NB4 (cell line): ENCODE measurements at regions not wholly inside any gene's neighbourhood (a gene's known extent, or its start where the extent isn't known, plus 50 kb on each side); places are given as distances from the start of the nearest gene placed in this dataset.

Experiments
- DNase-seq: peaks from one replicate; pipeline ENCODE4 v3.0.0; 2010; ENCODE audit warnings: low read depth
- H3K4me3 ChIP-seq: one replicate; pipeline ENCODE4 v1.5.1; 2011; ENCODE audit warnings: mild to moderate bottlenecking, low read depth, low read length, moderate library complexity
- MYC ChIP-seq: IDR thresholded peaks from 2 replicates; pipeline ENCODE4 v1.6.1; 2011; ENCODE audit warnings: low read depth, low read length
- POLR2A ChIP-seq: IDR thresholded peaks from 2 replicates; pipeline ENCODE4 v1.6.1; 2011; ENCODE audit warnings: mild to moderate bottlenecking; ENCODE audit not compliant: insufficient read length; ENCODE audit errors: extremely low read depth
- TF ChIP-seq, protein P1 (sequence below): IDR thresholded peaks from 2 replicates; pipeline ENCODE4 v1.6.1; 2011; ENCODE audit warnings: low read depth, low read length
- TF ChIP-seq, protein P2 (sequence below): IDR thresholded peaks from one replicate; pipeline ENCODE4 v1.5.1; 2012; ENCODE audit warnings: low read depth, low read length

DNA sequence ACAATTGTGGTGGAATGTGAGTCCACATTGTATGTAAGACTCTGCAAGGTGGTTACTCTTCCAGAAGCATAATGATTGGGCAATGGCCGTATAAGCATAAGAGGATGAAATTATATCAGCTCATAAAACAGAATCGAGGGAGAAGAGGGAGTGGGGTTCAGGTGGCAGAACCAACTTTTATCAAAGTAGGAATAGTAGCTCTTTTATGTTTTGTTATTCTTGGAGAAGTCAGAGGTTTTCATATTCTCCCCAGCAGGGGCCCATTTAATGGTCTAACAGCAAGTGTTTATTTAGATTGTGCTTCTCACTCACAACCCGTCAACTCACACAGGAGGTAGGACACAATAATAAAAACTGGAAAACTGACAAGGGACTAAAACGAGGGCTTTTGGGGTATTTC is 291.3 kb upstream of the CD180 start:
- DNase-seq = no peak
- TF ChIP-seq MYC (no peak), POLR2A (no peak)
- TF ChIP-seq, protein P1, sequence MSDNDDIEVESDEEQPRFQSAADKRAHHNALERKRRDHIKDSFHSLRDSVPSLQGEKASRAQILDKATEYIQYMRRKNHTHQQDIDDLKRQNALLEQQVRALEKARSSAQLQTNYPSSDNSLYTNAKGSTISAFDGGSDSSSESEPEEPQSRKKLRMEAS = no peak
- TF ChIP-seq, protein P2, sequence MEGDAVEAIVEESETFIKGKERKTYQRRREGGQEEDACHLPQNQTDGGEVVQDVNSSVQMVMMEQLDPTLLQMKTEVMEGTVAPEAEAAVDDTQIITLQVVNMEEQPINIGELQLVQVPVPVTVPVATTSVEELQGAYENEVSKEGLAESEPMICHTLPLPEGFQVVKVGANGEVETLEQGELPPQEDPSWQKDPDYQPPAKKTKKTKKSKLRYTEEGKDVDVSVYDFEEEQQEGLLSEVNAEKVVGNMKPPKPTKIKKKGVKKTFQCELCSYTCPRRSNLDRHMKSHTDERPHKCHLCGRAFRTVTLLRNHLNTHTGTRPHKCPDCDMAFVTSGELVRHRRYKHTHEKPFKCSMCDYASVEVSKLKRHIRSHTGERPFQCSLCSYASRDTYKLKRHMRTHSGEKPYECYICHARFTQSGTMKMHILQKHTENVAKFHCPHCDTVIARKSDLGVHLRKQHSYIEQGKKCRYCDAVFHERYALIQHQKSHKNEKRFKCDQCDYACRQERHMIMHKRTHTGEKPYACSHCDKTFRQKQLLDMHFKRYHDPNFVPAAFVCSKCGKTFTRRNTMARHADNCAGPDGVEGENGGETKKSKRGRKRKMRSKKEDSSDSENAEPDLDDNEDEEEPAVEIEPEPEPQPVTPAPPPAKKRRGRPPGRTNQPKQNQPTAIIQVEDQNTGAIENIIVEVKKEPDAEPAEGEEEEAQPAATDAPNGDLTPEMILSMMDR = no peak
- H3K4me3 ChIP-seq = no peak overlapping the region

DNA sequence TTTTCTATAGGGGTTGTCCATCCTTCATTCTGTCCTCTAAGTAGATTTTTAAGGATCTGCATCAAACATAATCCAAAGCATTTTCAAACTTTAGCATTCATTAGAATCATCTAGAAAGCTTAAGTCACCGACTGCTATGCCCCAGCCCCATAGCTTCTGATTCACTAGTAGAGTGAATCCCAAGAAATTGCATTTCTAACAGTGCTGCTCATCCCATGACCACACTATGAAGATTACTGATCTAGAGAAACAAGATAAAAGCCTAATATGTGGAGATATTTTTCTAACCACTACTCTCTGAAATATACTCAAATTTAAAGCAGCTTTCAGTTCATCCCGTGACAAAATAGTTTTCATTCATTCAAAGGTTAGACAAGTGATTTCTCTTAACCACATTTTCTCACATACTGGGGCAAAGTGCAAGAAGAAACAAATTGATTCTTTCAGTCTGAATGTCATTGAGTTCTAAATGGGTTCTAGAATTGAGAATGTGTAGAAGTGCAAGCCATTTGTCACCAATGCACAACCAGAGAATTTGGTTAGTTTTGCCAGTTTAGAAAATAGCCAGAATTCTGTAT is 286.9 kb upstream of the CD180 start:
- TF ChIP-seq MYC (no peak), POLR2A (no peak)
- TF ChIP-seq, protein P2 = no peak
- TF ChIP-seq, protein P1 = no peak
- no peak for DNase-seq

DNA sequence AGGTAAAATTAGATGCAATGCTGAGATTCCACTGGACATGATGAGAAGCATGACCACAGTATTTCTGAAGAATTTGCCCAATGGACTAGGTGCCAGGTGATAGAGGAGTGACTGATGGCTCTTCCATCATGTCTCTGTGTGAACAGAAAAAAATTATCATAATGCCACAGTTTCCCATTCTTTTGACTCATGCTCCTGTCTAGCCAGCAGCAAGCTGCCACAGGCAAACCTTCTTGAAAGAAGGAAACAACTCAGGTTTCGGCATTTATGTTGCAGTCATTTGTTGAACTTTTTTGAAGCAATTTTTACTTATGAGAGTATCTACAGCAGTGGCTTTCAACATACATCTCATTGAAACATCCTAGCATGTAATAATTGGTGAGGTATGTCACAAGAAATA is 284.8 kb upstream of the CD180 start:
- no peak overlapping the region for H3K4me3 ChIP-seq
- DNase-seq = no peak
- TF ChIP-seq, protein P2 = no peak
- TF ChIP-seq, protein P1 = no peak
- TF ChIP-seq POLR2A (no peak), MYC (no peak)

More for the DNA sequence above, 286.9 kb upstream of the CD180 start:
- H3K4me3 ChIP-seq = no peak overlapping the region

DNA sequence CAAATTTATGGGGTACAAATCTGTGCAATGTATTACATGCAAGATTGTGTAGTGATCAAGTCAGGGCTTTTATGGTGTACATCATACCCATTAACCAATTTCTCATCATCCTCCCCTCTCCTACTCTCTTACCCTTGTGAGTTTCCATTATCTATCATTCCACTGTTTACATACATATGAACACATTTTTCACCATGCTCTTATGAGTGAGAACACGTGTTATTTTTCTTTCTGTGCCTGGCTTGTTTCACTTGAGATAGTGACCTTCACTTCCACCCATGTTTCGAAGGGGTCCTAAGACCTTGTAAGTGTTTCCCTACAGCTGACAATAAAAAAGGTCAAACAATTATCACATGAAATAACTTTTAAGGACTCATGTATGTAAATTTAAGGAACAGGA is 281.7 kb upstream of the CD180 start:
- TF ChIP-seq POLR2A = no peak
- no peak for TF ChIP-seq MYC
- TF ChIP-seq, protein P1 = no peak
- TF ChIP-seq, protein P2 = no peak
- no peak overlapping the region for H3K4me3 ChIP-seq
- no peak for DNase-seq

DNA sequence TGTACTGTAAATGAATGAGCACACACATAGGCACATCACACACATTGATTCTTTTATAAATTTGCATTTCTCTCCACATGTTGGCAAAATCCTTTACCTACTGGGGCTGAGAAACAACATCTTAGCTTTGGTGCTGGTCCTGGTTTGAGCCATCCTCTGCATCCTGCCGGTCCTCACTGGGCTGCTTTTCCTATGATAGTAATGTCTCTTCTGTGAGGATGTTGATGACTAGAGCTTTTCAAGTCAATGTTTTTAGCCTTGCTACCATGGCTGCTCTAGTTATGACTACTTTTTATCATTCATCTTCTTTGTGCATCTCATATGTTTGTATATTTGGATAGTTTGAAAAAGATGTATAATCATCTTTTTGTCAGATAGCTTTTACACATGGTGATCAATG is 280.4 kb upstream of the CD180 start:
- TF ChIP-seq, protein P1 = no peak
- DNase-seq = no peak
- no peak overlapping the region for H3K4me3 ChIP-seq

DNA sequence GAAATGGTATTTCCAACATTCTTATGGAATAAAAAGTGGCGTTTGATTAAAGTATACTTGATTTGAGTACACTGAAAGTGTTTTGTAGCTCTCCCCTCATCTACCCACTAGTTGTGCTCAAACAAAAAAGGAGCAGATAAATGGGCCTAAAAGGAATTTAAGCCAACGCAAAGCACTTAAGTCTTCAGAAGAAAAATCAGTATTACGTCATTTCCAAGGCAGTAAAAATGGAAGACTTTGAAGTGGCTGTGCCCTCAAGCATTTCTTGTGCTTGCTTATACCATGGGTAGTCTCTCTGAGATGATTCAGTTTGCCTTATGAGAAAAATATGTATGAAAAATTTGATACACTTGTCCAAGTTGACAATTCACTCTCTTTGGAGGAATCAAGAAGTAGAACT is 279.9 kb upstream of the CD180 start:
- DNase-seq = no peak
- H3K4me3 ChIP-seq = no peak overlapping the region
- TF ChIP-seq POLR2A (no peak), MYC (no peak)
- TF ChIP-seq, protein P1 = no peak
- TF ChIP-seq, protein P2 = no peak
